ENCODE measurements at regions not wholly inside any gene's neighbourhood (a gene's known extent, or its start where the extent isn't known, plus 50 kb on each side); places are given as distances from the start of the nearest gene placed in this dataset.
A peak's percentile ranks its signal among the peaks of the same experiment; 100 is the strongest.
"Not testable (repeated sequence)": the region's sequence is repeated elsewhere in the genome, so short reads cannot be mapped to it uniquely, and the experiment has no call there.

GRCh38 chr14:58920230-58920629, 268.2 kb upstream of the DAAM1 start:
- no peak overlapping the region for H2AFZ ChIP-seq (ENCODE audit: control insufficient read depth, low read depth, low read length)
- no peaks in the 10 kb centered on the region for H3K9me3 ChIP-seq (replicated peaks; ENCODE audit: control insufficient read depth, insufficient read depth, low read length)
- no peak overlapping the region for H3K9ac ChIP-seq (ENCODE audit: control insufficient read depth, insufficient read depth, low read length)
- in situ Hi-C loops (cut with MboI): no loop called here
- ChIA-PET SMC1A (ENCODE audit: uncharacterized antibody, unreplicated experiment) (interaction anchor here (0.6 to 5.2 kb wide), 12 partner anchors 10 to 281 kb away, joined by 3 to 38 read pairs (median 3); no protein-coding TSS in a partner anchor), CTCF (no interaction called here), POLR2A (no interaction called here), RAD21 (ENCODE audit: unreplicated experiment) (interaction anchor here (1.0 to 2.0 kb wide), 5 partner anchors 34 to 168 kb away, joined by 3 to 16 read pairs (median 4); no protein-coding TSS in a partner anchor)
- DNase-seq (ENCODE audit: low read depth, low spot score) (no peak), FAIRE-seq (no peak), ATAC-seq (no peak)
- no peaks in the 10 kb centered on the region for H3K36me3 ChIP-seq (ENCODE audit: control insufficient read depth in 2 of 2, insufficient read depth in 2 of 2, low read length in 1 of 2)
- H4K20me1 ChIP-seq (ENCODE audit: control insufficient read depth, insufficient read depth): no peaks in the 10 kb centered on the region
- no TSS peak for BruUV-seq (replicated peaks)
- WGBS (ENCODE audit: insufficient coverage, insufficient replicate concordance, low lambda C conversion rate, missing lambda C conversion rate): 3% methylated on average over 3 of the region's 3 CpGs
- TF ChIP-seq NFYB (IDR thresholded peaks at IDR 0.05; ENCODE audit: insufficient read depth, low read depth, low read length) (no peak), ETV6 (conservative IDR thresholded peaks at IDR 0.05 in 1 of 2, IDR thresholded peaks at IDR 0.05 in 1 of 2; ENCODE audit: borderline replicate concordance in 1 of 2, low read depth in 1 of 2) (no peak), IRF5 (IDR thresholded peaks at IDR 0.05; ENCODE audit: borderline replicate concordance) (no peak), RAD51 (IDR thresholded peaks at IDR 0.05) (no peak)
- no peak overlapping the region for H3K4me2 ChIP-seq (ENCODE audit: control insufficient read depth, insufficient read depth)
- no peak overlapping the region for H3K4me3 ChIP-seq
- no peaks in the 10 kb centered on the region for H3K79me2 ChIP-seq (ENCODE audit: control insufficient read depth, insufficient read depth, low read length)
- intact Hi-C loops (cut with micrococcal nuclease; ENCODE audit: unreplicated experiment): no loop called here
- no peak overlapping the region for H3K27ac ChIP-seq (ENCODE audit: control insufficient read depth, insufficient read depth)
- H3K27me3 ChIP-seq (replicated peaks in 1 of 2; ENCODE audit: control insufficient read depth in 2 of 2, insufficient read depth in 2 of 2, low read length in 1 of 2): no peaks in the 10 kb centered on the region
- H3K4me1 ChIP-seq (ENCODE audit: control insufficient read depth, insufficient read depth, low read length): no peaks in the 10 kb centered on the region

- H3K27me3 ChIP-seq (replicated peaks in 1 of 2; ENCODE audit: control insufficient read depth in 2 of 2, insufficient read depth in 2 of 2, low read length in 1 of 2); H3K4me1 ChIP-seq (ENCODE audit: control insufficient read depth, insufficient read depth, low read length); H2AFZ ChIP-seq (ENCODE audit: control insufficient read depth, low read depth, low read length); H3K4me2 ChIP-seq (ENCODE audit: control insufficient read depth, insufficient read depth); BruUV-seq (replicated peaks); H3K27ac ChIP-seq (ENCODE audit: control insufficient read depth, insufficient read depth); H3K36me3 ChIP-seq (ENCODE audit: control insufficient read depth in 2 of 2, insufficient read depth in 2 of 2, low read length in 1 of 2); H3K79me2 ChIP-seq (ENCODE audit: control insufficient read depth, insufficient read depth, low read length); H3K9ac ChIP-seq (ENCODE audit: control insufficient read depth, insufficient read depth, low read length); H4K20me1 ChIP-seq (ENCODE audit: control insufficient read depth, insufficient read depth); POLR2A ChIA-PET; H3K4me3 ChIP-seq; FAIRE-seq; CTCF ChIA-PET; in situ Hi-C loops (cut with MboI); H3K9me3 ChIP-seq (replicated peaks; ENCODE audit: control insufficient read depth, insufficient read depth, low read length); RAD21 ChIA-PET (ENCODE audit: unreplicated experiment); intact Hi-C loops (cut with micrococcal nuclease; ENCODE audit: unreplicated experiment); DNase-seq (ENCODE audit: low read depth, low spot score): not testable (repeated sequence)
- SMC1A ChIA-PET (ENCODE audit: uncharacterized antibody, unreplicated experiment): interaction anchor here (1.3 to 2.1 kb wide), 5 partner anchors 11 to 283 kb away, joined by 3 to 5 read pairs (median 4); no protein-coding TSS in a partner anchor
- 0 out of 3 replicates have a peak, but pooled peaks have one; percentile 23 for ATAC-seq
- 29% methylated on average over 3 of the region's 3 CpGs for WGBS (ENCODE audit: insufficient coverage, insufficient replicate concordance, low lambda C conversion rate, missing lambda C conversion rate)
These were observed 266.1 kb upstream of the DAAM1 start for GRCh38 chr14:58922201-58922940.

All from GM12878 (cell line).